ENCODE measurements at regions not wholly inside any gene's neighbourhood (a gene's known extent, or its start where the extent isn't known, plus 50 kb on each side); places are given as distances from the start of the nearest gene placed in this dataset.

DNA sequence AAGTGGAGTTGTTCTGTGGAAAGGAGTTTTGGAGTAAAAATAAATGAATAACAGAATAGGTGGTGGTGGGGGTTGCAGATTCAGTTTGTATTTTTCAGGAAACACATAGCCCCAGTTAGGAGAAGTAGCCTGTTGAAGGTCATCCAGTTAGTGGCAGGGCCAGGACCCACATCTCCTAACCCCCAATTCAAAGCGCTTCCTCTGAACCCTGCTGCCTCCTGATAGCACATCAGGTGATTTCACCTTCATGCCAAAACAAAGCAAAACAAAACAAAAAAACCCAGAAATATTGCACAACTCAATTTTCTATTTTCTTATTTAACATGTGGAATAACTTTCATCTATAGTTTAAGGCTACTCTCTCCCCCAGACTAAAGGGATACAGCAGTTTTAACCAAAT is 112.3 kb upstream of the UGP2 start:
- TF ChIP-seq POLR2A (IDR thresholded peaks at IDR 0.05; ENCODE audit: low read depth), result no peak
- TF ChIP-seq, protein P1, sequence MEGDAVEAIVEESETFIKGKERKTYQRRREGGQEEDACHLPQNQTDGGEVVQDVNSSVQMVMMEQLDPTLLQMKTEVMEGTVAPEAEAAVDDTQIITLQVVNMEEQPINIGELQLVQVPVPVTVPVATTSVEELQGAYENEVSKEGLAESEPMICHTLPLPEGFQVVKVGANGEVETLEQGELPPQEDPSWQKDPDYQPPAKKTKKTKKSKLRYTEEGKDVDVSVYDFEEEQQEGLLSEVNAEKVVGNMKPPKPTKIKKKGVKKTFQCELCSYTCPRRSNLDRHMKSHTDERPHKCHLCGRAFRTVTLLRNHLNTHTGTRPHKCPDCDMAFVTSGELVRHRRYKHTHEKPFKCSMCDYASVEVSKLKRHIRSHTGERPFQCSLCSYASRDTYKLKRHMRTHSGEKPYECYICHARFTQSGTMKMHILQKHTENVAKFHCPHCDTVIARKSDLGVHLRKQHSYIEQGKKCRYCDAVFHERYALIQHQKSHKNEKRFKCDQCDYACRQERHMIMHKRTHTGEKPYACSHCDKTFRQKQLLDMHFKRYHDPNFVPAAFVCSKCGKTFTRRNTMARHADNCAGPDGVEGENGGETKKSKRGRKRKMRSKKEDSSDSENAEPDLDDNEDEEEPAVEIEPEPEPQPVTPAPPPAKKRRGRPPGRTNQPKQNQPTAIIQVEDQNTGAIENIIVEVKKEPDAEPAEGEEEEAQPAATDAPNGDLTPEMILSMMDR (IDR thresholded peaks at IDR 0.05), result no peak
- no peak for TF ChIP-seq POLR2AphosphoS5 (IDR thresholded peaks at IDR 0.05)
